ENCODE measurements at regions not wholly inside any gene's neighbourhood (a gene's known extent, or its start where the extent isn't known, plus 50 kb on each side); places are given as distances from the start of the nearest gene placed in this dataset.

DNA sequence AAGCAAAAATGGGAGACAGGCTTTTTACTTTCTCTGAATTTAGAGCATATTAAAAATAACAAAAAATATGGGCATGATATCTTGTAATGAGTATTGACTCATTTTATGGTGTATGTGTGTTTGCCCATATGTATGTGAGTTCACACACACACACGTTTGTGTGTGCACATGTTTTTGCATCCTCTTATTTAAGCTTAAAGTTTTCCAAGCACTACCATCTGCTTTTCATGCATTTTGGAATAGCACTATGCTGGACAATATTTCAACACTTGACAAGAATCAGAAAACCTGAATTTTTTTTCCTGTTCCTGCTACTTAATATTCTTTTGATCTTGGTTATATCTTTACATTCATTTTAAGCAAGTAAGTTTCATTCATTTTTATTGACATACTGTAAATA lies 872.7 kb downstream of the OTOL1 start:
- TF ChIP-seq, protein P1, sequence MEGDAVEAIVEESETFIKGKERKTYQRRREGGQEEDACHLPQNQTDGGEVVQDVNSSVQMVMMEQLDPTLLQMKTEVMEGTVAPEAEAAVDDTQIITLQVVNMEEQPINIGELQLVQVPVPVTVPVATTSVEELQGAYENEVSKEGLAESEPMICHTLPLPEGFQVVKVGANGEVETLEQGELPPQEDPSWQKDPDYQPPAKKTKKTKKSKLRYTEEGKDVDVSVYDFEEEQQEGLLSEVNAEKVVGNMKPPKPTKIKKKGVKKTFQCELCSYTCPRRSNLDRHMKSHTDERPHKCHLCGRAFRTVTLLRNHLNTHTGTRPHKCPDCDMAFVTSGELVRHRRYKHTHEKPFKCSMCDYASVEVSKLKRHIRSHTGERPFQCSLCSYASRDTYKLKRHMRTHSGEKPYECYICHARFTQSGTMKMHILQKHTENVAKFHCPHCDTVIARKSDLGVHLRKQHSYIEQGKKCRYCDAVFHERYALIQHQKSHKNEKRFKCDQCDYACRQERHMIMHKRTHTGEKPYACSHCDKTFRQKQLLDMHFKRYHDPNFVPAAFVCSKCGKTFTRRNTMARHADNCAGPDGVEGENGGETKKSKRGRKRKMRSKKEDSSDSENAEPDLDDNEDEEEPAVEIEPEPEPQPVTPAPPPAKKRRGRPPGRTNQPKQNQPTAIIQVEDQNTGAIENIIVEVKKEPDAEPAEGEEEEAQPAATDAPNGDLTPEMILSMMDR (IDR thresholded peaks at IDR 0.05; ENCODE audit: control insufficient read depth, extremely low read depth, insufficient read depth) = no peak
- no peak for DNase-seq (ENCODE audit: low read depth)
- no peak overlapping the region for H3K4me3 ChIP-seq (ENCODE audit: low read depth, low read length)

DNA sequence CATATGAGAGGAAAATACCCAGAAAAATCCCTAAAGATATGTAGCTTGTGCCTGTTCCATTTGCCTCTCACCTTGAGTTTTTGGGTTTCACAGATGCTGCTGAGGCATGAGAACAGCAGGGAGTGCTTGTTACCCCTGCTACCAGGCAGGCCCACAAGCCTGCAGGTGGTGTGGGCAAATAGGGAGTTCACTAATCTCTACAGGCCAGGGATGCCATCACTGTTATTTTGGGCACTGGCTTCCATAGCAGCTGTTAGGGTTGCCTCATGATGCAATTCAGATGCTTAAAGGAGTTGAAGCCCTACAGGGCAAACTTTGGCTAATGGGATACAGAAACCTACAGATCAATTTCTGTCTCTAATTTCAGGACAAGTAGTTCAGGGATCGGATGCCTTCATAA lies 873.5 kb downstream of the OTOL1 start:
- TF ChIP-seq, protein P1 (IDR thresholded peaks at IDR 0.05; ENCODE audit: control insufficient read depth, extremely low read depth, insufficient read depth) = no peak
- DNase-seq (ENCODE audit: low read depth) = no peak
- no peak overlapping the region for H3K4me3 ChIP-seq (ENCODE audit: low read depth, low read length)

DNA sequence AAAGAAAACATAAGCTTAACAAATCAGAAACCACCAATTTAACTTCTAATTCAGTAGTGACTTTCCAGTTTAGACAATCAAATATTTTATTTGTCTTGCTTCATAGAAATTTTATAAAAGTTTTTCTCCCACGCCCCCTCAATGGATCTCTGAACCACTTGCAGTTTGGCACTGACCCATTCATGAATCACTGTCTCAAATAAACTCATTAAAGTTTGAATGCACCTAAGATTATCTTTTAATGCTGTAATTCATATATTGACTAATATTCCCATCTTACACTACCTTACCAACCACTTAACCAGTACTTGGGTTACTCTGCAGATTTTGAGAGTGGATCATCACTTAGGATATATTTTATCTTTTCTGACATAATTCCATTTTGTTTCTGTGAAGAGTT lies 880.2 kb downstream of the OTOL1 start:
- TF ChIP-seq, protein P1 (IDR thresholded peaks at IDR 0.05; ENCODE audit: control insufficient read depth, extremely low read depth, insufficient read depth) = no peak
- no peak overlapping the region for H3K4me3 ChIP-seq (ENCODE audit: low read depth, low read length)
- no peak for DNase-seq (ENCODE audit: low read depth)

DNA sequence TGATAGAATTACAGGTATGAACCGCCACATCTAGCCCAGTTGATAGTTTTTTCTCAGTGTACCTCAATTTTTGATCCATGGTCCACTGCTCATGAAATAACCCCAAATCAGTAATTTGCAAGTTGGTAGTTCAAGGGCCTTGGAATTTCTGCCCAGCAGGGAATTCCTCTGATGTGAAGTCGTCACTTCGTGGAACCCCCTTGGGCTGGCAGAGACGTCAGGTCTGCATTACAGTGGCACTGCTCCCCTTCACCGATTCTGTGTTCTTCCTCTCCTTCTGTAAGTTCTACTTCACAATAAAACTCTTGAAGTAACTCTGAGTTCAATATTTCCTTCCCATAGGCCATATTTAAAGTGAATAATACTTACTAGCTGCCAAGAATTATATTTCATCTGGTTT lies 881.0 kb downstream of the OTOL1 start:
- H3K4me3 ChIP-seq (ENCODE audit: low read depth, low read length) = no peak overlapping the region
- TF ChIP-seq, protein P1 (IDR thresholded peaks at IDR 0.05; ENCODE audit: control insufficient read depth, extremely low read depth, insufficient read depth) = no peak
- DNase-seq (ENCODE audit: low read depth) = no peak

DNA sequence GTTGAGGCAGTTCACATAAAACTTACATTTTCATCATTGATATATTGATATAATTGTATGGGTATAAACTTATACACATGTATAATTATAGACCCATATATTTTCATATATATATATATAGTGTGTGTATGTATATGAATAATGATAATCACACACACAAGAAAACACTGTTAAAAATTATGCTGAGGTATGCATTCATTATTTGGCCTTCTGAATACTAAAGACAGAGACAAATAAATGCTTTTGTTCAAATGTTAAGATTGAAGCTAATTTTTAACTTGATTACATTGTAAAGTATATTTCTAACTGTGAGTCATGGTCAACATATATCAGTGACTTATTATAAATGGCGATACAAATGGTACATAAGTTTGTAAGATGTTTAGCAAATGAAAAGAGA lies 888.8 kb downstream of the OTOL1 start:
- no peak for DNase-seq (ENCODE audit: low read depth)
- H3K4me3 ChIP-seq (ENCODE audit: low read depth, low read length) = no peak overlapping the region
- TF ChIP-seq, protein P1 (IDR thresholded peaks at IDR 0.05; ENCODE audit: control insufficient read depth, extremely low read depth, insufficient read depth) = no peak

DNA sequence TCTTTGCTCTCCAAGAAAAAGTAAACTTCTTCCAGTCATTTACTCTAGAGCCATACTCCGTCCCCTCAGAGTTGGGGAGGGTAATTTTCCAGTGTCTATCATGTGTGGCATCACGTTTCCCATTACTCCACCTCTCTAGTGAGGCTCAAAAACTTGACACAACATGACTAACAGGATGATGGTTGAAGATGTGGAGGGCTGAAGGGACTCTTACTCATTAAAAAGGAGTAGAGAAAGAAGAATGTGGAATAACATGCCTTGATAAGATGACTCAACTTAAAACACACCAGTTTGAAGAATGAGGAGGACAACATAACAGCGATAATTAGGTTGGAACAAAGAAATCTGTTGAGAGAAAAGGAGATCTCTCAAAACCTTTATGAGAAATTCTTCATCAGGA lies 894.3 kb downstream of the OTOL1 start:
- H3K4me3 ChIP-seq (ENCODE audit: low read depth, low read length) = no peak overlapping the region
- DNase-seq (ENCODE audit: low read depth) = no peak
- TF ChIP-seq, protein P1 (IDR thresholded peaks at IDR 0.05; ENCODE audit: control insufficient read depth, extremely low read depth, insufficient read depth) = no peak

DNA sequence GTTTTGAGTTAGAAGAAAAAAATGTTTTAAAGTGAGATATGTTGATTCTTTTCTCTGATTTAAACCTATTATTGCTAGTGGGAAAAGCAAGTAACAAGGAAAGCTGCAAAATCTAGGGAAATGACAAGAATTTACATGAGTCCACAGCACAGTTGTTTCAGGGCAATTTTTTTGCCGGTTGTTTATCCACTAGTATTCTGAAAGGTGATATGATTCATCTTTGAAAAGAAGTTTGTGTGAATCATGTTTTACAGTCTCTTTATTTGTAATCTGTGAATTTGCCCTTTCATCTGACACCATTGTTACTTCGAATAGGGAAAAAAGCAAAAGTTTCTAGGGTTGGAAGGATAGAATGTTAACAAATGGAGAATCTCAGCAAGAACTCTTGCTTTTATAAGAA lies 894.7 kb downstream of the OTOL1 start:
- H3K4me3 ChIP-seq (ENCODE audit: low read depth, low read length) = no peak overlapping the region
- DNase-seq (ENCODE audit: low read depth) = no peak
- TF ChIP-seq, protein P1 (IDR thresholded peaks at IDR 0.05; ENCODE audit: control insufficient read depth, extremely low read depth, insufficient read depth) = no peak

Data from LNCaP clone FGC (cell line).